Activated naive CD8-positive, alpha-beta T cell treated with anti-CD3 and anti-CD28 coated beads, Interleukin-2, amount 10 ng/mL, durations not matched to agents 7 days and 5 days (primary cell): ENCODE measurements at regions not wholly inside any gene's neighbourhood (a gene's known extent, or its start where the extent isn't known, plus 50 kb on each side); places are given as distances from the start of the nearest gene placed in this dataset.

Experiments used
- ATAC-seq: fragments of 150-1000 bp; cut with Tn5 transposase; one replicate; pipeline ENCODE4 v1.10.0; 2021; ENCODE audit warnings: low read depth, moderate library complexity
- POLR2A ChIA-PET: fragments of 350-600 bp; sonication (Branson Sonifier 250); formaldehyde crosslinking; loops from one replicate; lab custom pipeline; 2021; ENCODE audit warnings: antibody characterized with exemption; lab: Charles Lee
- DNase-seq: peaks from one replicate; pipeline ENCODE4 v3.0.0; 2021
- H3K27ac Mint-ChIP-seq: one replicate; pipeline ENCODE4 v1.8.0; 2022; ENCODE audit warnings: mild to moderate bottlenecking, mixed read lengths
- H3K27me3 Mint-ChIP-seq: one replicate; pipeline ENCODE4 v1.8.0; 2022; ENCODE audit warnings: mild to moderate bottlenecking, moderate library complexity, mixed read lengths
- H3K36me3 Mint-ChIP-seq: one replicate; pipeline ENCODE4 v1.8.0; 2021; ENCODE audit warnings: mild to moderate bottlenecking, mixed read lengths
- H3K4me1 Mint-ChIP-seq: one replicate; pipeline ENCODE4 v1.8.0; 2021; ENCODE audit warnings: mixed read lengths
- H3K4me3 Mint-ChIP-seq: one replicate; pipeline ENCODE4 v1.8.0; 2022; ENCODE audit warnings: mild to moderate bottlenecking, moderate library complexity, mixed read lengths
- H3K9me3 Mint-ChIP-seq: one replicate; pipeline ENCODE4 v1.8.0; 2021; ENCODE audit warnings: mixed read lengths

- DNase-seq (no peak), ATAC-seq (no peak)
- Mint-ChIP-seq H3K9me3 (peaks cover 10% of the 10 kb centered on the region), H3K4me1 (no peaks in the 10 kb centered on the region), H3K27ac (no peak overlapping the region), H3K4me3 (no peak overlapping the region), H3K27me3 (no peaks in the 10 kb centered on the region), H3K36me3 (no peaks in the 10 kb centered on the region)
- POLR2A ChIA-PET = no interaction called here
Observed at GRCh38 chr1:187634940-187635339, 806.2 kb downstream of the PLA2G4A start.

GRCh38 chr1:187638733-187639434 is 810.1 kb downstream of the PLA2G4A start:
- no peaks in the 10 kb centered on the region for H3K4me1 Mint-ChIP-seq
- H3K36me3 Mint-ChIP-seq = no peaks in the 10 kb centered on the region
- no peak overlapping the region for H3K4me3 Mint-ChIP-seq
- no peak for DNase-seq
- ATAC-seq = no peak
- no peak overlapping the region for H3K27ac Mint-ChIP-seq
- POLR2A ChIA-PET = no interaction called here
- H3K9me3 Mint-ChIP-seq = peaks cover 4% of the 10 kb centered on the region
- H3K27me3 Mint-ChIP-seq = no peaks in the 10 kb centered on the region

GRCh38 chr1:187641015-187641414 is 812.3 kb downstream of the PLA2G4A start:
- no peak for ATAC-seq
- no peak for DNase-seq
- H3K36me3 Mint-ChIP-seq = no peaks in the 10 kb centered on the region
- no peaks in the 10 kb centered on the region for H3K27me3 Mint-ChIP-seq
- H3K9me3 Mint-ChIP-seq = no peaks in the 10 kb centered on the region
- POLR2A ChIA-PET = no interaction called here
- no peak overlapping the region for H3K27ac Mint-ChIP-seq
- H3K4me3 Mint-ChIP-seq = no peak overlapping the region
- H3K4me1 Mint-ChIP-seq = no peaks in the 10 kb centered on the region

- H3K27ac Mint-ChIP-seq = no peak overlapping the region
- no peaks in the 10 kb centered on the region for H3K36me3 Mint-ChIP-seq
- H3K9me3 Mint-ChIP-seq = no peaks in the 10 kb centered on the region
- no peak for DNase-seq
- H3K4me1 Mint-ChIP-seq = no peaks in the 10 kb centered on the region
- H3K27me3 Mint-ChIP-seq = no peaks in the 10 kb centered on the region
- POLR2A ChIA-PET = no interaction called here
- no peak overlapping the region for H3K4me3 Mint-ChIP-seq
- no peak for ATAC-seq
Observed at GRCh38 chr1:187641463-187641862, 812.7 kb downstream of the PLA2G4A start.

- DNase-seq (no peak), ATAC-seq (no peak)
- no peaks in the 10 kb centered on the region for H3K36me3 Mint-ChIP-seq
- POLR2A ChIA-PET = no interaction called here
- no peaks in the 10 kb centered on the region for H3K9me3 Mint-ChIP-seq
- no peaks in the 10 kb centered on the region for H3K4me1 Mint-ChIP-seq
- no peaks in the 10 kb centered on the region for H3K27me3 Mint-ChIP-seq
- no peak overlapping the region for H3K4me3 Mint-ChIP-seq
- H3K27ac Mint-ChIP-seq = no peak overlapping the region
Observed at GRCh38 chr1:187641907-187642306, 813.2 kb downstream of the PLA2G4A start.

- POLR2A ChIA-PET = no interaction called here
- Mint-ChIP-seq H3K36me3 (no peaks in the 10 kb centered on the region), H3K9me3 (no peaks in the 10 kb centered on the region), H3K27ac (no peak overlapping the region), H3K27me3 (no peaks in the 10 kb centered on the region), H3K4me1 (no peaks in the 10 kb centered on the region), H3K4me3 (no peak overlapping the region)
- ATAC-seq = no peak
- DNase-seq = no peak
Observed at GRCh38 chr1:187645651-187646050, 816.9 kb downstream of the PLA2G4A start.

GRCh38 chr1:187646536-187647107 is 817.9 kb downstream of the PLA2G4A start:
- POLR2A ChIA-PET = no interaction called here
- no peak overlapping the region for H3K27ac Mint-ChIP-seq
- ATAC-seq (no peak), DNase-seq (no peak)
- no peaks in the 10 kb centered on the region for H3K27me3 Mint-ChIP-seq
- no peaks in the 10 kb centered on the region for H3K36me3 Mint-ChIP-seq
- H3K9me3 Mint-ChIP-seq = no peaks in the 10 kb centered on the region
- H3K4me1 Mint-ChIP-seq = no peaks in the 10 kb centered on the region
- H3K4me3 Mint-ChIP-seq = no peak overlapping the region

GRCh38 chr1:187648091-187648490 is 819.3 kb downstream of the PLA2G4A start:
- no peaks in the 10 kb centered on the region for H3K4me1 Mint-ChIP-seq
- H3K27me3 Mint-ChIP-seq = no peaks in the 10 kb centered on the region
- ATAC-seq (no peak), DNase-seq (no peak)
- no peak overlapping the region for H3K27ac Mint-ChIP-seq
- POLR2A ChIA-PET = no interaction called here
- H3K4me3 Mint-ChIP-seq = no peak overlapping the region
- H3K9me3 Mint-ChIP-seq = no peaks in the 10 kb centered on the region
- H3K36me3 Mint-ChIP-seq = no peaks in the 10 kb centered on the region

- Mint-ChIP-seq H3K36me3 (no peaks in the 10 kb centered on the region), H3K4me3 (no peak overlapping the region), H3K4me1 (no peaks in the 10 kb centered on the region)
Observed at GRCh38 chr1:187654635-187655034, 825.9 kb downstream of the PLA2G4A start.

GRCh38 chr1:187655104-187655503 is 826.4 kb downstream of the PLA2G4A start:
- H3K4me1 Mint-ChIP-seq = no peaks in the 10 kb centered on the region
- DNase-seq (no peak), ATAC-seq (no peak)
- H3K9me3 Mint-ChIP-seq = peaks cover 1% of the 10 kb centered on the region
- H3K27me3 Mint-ChIP-seq = no peaks in the 10 kb centered on the region
- no peak overlapping the region for H3K27ac Mint-ChIP-seq
- POLR2A ChIA-PET = no interaction called here
- H3K4me3 Mint-ChIP-seq = no peak overlapping the region
- H3K36me3 Mint-ChIP-seq = no peaks in the 10 kb centered on the region

More at GRCh38 chr1:187654635-187655034, 825.9 kb downstream of the PLA2G4A start:
- no peak for DNase-seq
- Mint-ChIP-seq H3K27me3 (no peaks in the 10 kb centered on the region), H3K27ac (no peak overlapping the region), H3K9me3 (no peaks in the 10 kb centered on the region)
- ATAC-seq = no peak
- POLR2A ChIA-PET = no interaction called here

GRCh38 chr1:187665483-187665882 is 836.7 kb downstream of the PLA2G4A start:
- no peaks in the 10 kb centered on the region for H3K4me1 Mint-ChIP-seq
- POLR2A ChIA-PET = no interaction called here
- ATAC-seq (no peak), DNase-seq (no peak)
- H3K9me3 Mint-ChIP-seq = no peaks in the 10 kb centered on the region
- H3K27ac Mint-ChIP-seq = no peak overlapping the region
- no peaks in the 10 kb centered on the region for H3K27me3 Mint-ChIP-seq
- no peaks in the 10 kb centered on the region for H3K36me3 Mint-ChIP-seq
- no peak overlapping the region for H3K4me3 Mint-ChIP-seq

GRCh38 chr1:187680823-187681222 is 852.1 kb downstream of the PLA2G4A start:
- no peaks in the 10 kb centered on the region for H3K36me3 Mint-ChIP-seq
- ATAC-seq (no peak), DNase-seq (no peak)
- H3K4me3 Mint-ChIP-seq = no peak overlapping the region
- H3K27ac Mint-ChIP-seq = no peak overlapping the region
- no peaks in the 10 kb centered on the region for H3K9me3 Mint-ChIP-seq
- POLR2A ChIA-PET = no interaction called here
- H3K4me1 Mint-ChIP-seq = no peaks in the 10 kb centered on the region
- H3K27me3 Mint-ChIP-seq = no peaks in the 10 kb centered on the region

- H3K4me3 Mint-ChIP-seq = no peak overlapping the region
- ATAC-seq (no peak), DNase-seq (no peak)
- no peaks in the 10 kb centered on the region for H3K27me3 Mint-ChIP-seq
- no peaks in the 10 kb centered on the region for H3K4me1 Mint-ChIP-seq
- no peaks in the 10 kb centered on the region for H3K36me3 Mint-ChIP-seq
- POLR2A ChIA-PET = no interaction called here
- no peaks in the 10 kb centered on the region for H3K9me3 Mint-ChIP-seq
- H3K27ac Mint-ChIP-seq = no peak overlapping the region
Observed at GRCh38 chr1:187682112-187682511, 853.4 kb downstream of the PLA2G4A start.

- H3K36me3 Mint-ChIP-seq = no peaks in the 10 kb centered on the region
- no peaks in the 10 kb centered on the region for H3K4me1 Mint-ChIP-seq
- no peak for ATAC-seq
Observed at GRCh38 chr1:187685333-187685732, 856.6 kb downstream of the PLA2G4A start.

More at GRCh38 chr1:187685333-187685732, 856.6 kb downstream of the PLA2G4A start:
- no peak overlapping the region for H3K4me3 Mint-ChIP-seq
- H3K27ac Mint-ChIP-seq = no peak overlapping the region
- POLR2A ChIA-PET = no interaction called here
- H3K27me3 Mint-ChIP-seq = no peaks in the 10 kb centered on the region
- no peaks in the 10 kb centered on the region for H3K9me3 Mint-ChIP-seq
- no peak for DNase-seq
